HG02623 (cell line): ENCODE measurements at regions not wholly inside any gene's neighbourhood (a gene's known extent, or its start where the extent isn't known, plus 50 kb on each side); places are given as distances from the start of the nearest gene placed in this dataset.
"Not testable (repeated sequence)": the region's sequence is repeated elsewhere in the genome, so short reads cannot be mapped to it uniquely, and the experiment has no call there.

Experiments used
- ATAC-seq: cut with Tn5 transposase; IDR thresholded peaks from one replicate; pipeline ENCODE4 v1.9.1; 2021; ENCODE audit warnings: moderate library complexity; ENCODE audit not compliant: unreplicated experiment

- no peak for ATAC-seq
Measured at GRCh38 chrX:87236830-87237440, 280.7 kb upstream of the KLHL4 start.

GRCh38 chrX:87265518-87265917, 252.1 kb upstream of the KLHL4 start:
- no peak for ATAC-seq

GRCh38 chrX:87272491-87272890, 245.1 kb upstream of the KLHL4 start:
- no peak for ATAC-seq

- no peak for ATAC-seq
Measured at GRCh38 chrX:87299563-87300160, 217.9 kb upstream of the KLHL4 start.

GRCh38 chrX:87310780-87311179, 206.8 kb upstream of the KLHL4 start:
- ATAC-seq, result no peak

GRCh38 chrX:87327267-87327666, 190.3 kb upstream of the KLHL4 start:
- no peak for ATAC-seq

- no peak for ATAC-seq
Measured at GRCh38 chrX:87337267-87337666, 180.3 kb upstream of the KLHL4 start.

GRCh38 chrX:87338510-87338909, 179.1 kb upstream of the KLHL4 start:
- peak; percentile 55 for ATAC-seq

GRCh38 chrX:87370865-87371264, 146.7 kb upstream of the KLHL4 start:
- ATAC-seq, result no peak

- ATAC-seq, result no peak
Measured at GRCh38 chrX:87374324-87374723, 143.3 kb upstream of the KLHL4 start.

- no peak for ATAC-seq
Measured at GRCh38 chrX:87376896-87377295, 140.7 kb upstream of the KLHL4 start.

GRCh38 chrX:87388381-87388780, 129.2 kb upstream of the KLHL4 start:
- no peak for ATAC-seq

- ATAC-seq, result no peak
Measured at GRCh38 chrX:87391742-87392141, 125.9 kb upstream of the KLHL4 start.

GRCh38 chrX:87392369-87392768, 125.2 kb upstream of the KLHL4 start:
- ATAC-seq, result no peak

- no peak for ATAC-seq
Measured at GRCh38 chrX:87397103-87397886, 120.3 kb upstream of the KLHL4 start.

- ATAC-seq, result no peak
Measured at GRCh38 chrX:87402256-87402655, 115.3 kb upstream of the KLHL4 start.

- no peak for ATAC-seq
Measured at GRCh38 chrX:87403551-87403950, 114.1 kb upstream of the KLHL4 start.

GRCh38 chrX:87409113-87409841, 108.3 kb upstream of the KLHL4 start:
- ATAC-seq, result no peak

- no peak for ATAC-seq
Measured at GRCh38 chrX:87425618-87426017, 92.0 kb upstream of the KLHL4 start.

GRCh38 chrX:87434618-87435017, 83.0 kb upstream of the KLHL4 start:
- no peak for ATAC-seq

GRCh38 chrX:87448613-87449012, 69.0 kb upstream of the KLHL4 start:
- ATAC-seq, result not testable (repeated sequence)

- not testable (repeated sequence) for ATAC-seq
Measured at GRCh38 chrX:87465757-87466156, 51.8 kb upstream of the KLHL4 start.
